Pancreas (tissue), 10 donors: ENCODE measurements at regions not wholly inside any gene's neighbourhood (a gene's known extent, or its start where the extent isn't known, plus 50 kb on each side); places are given as distances from the start of the nearest gene placed in this dataset.

Experiments
- ATAC-seq, 4 donors: fragments of 200-7000 bp; cut with Tn5 transposase; one replicate each; pipeline versions ENCODE4 v1.8.0 to v1.9.1; 2020; ENCODE audit warnings: mild to moderate bottlenecking in 4 of 4, moderate library complexity in 4 of 4
- DNase-seq, 6 donors: peaks; one replicate each; pipeline ENCODE4 v3.0.0-alpha.2; 2020
- FAIRE-seq: peaks from 2 replicates; lab custom pipeline; 2012; peaks lifted over from hg19 to GRCh38; lab: Jason Lieb, UNC
- H3K27ac ChIP-seq, 4 donors: fragments of 200-600 bp; sonication (generic); 1 replicate in 3 of 4; 2 replicates in 1 of 4; pipeline versions ENCODE4 v1.5.0 to v1.8.0; 2020
- H3K27me3 ChIP-seq, 4 donors: fragments of 200-600 bp; one replicate each; pipeline ENCODE4 v1.8.0; 2021
- H3K36me3 ChIP-seq, 3 donors: fragments of 200-600 bp; sonication (generic) in 1 of 3; one replicate each; pipeline versions ENCODE4 v1.5.0 to v1.8.0; 2020 to 2021
- H3K4me1 ChIP-seq, 3 donors: fragments of 200-600 bp; one replicate each; pipeline ENCODE4 v1.8.0; 2021
- H3K4me3 ChIP-seq, 4 donors: fragments of 200-600 bp; sonication (generic) in 2 of 4; one replicate each; pipeline versions ENCODE4 v1.5.0 to v1.8.0; 2020 to 2021
- H3K9me3 ChIP-seq, 4 donors: fragments of 200-600 bp; one replicate each; pipeline ENCODE4 v1.8.0; 2021
- CTCF ChIP-seq, 4 donors: fragments of 200-600 bp; sonication (generic) in 3 of 4; IDR thresholded peaks; one replicate each; pipeline versions ENCODE4 v1.5.0 to v1.8.0; 2021; ENCODE audit warnings: antibody characterized with exemption in 4 of 4
- WGBS, 2 donors: extraction: QIAGEN DNeasy Blood & Tissue Kit; methylation state at CpG; one replicate each; pipeline ENCODE4 v1.1.7; 2013; 5-methylcytosine and 5-hydroxymethylcytosine counted together
- intact Hi-C, 3 donors: fragments of 100-400 bp; cut with DNase I; formaldehyde crosslinking; loops; one replicate each; pipeline versions ENCODE4 v1.11.1 to v1.14.2; 2022
- donor health status: healthy with polysubstance abuse.
- donor health status: DM: no; HTN: no; CAD: no; lungs with moderate emphysema.
- donor health status: DM: no; HTN: no; CAD: no.
- donor health status: control.
- donor health status: control.
- donor health status: Bipolar disorder and iron deficiency.
- donor health status: DM: yes; HTN: yes; CAD: no.
- donor health status: DM: no; HTN: no; CAD: no.
- donor health status: DM: no; HTN: no; CAD: no.
- donor health status: DM: yes; HTN: yes; CAD: no.

GRCh38 chr5:170445936-170446335 lies 56.8 kb upstream of the KCNMB1 start:
- no peak overlapping the region for H3K27ac ChIP-seq
- no peak for ATAC-seq
- no peak for TF ChIP-seq CTCF (IDR thresholded peaks at IDR 0.05)

GRCh38 chr5:170444969-170445505 lies 55.9 kb upstream of the KCNMB1 start:
- 70 to 73% methylated on average over 10 of the region's 10 CpGs for WGBS, 2 donors
- Histone ChIP-seq H3K36me3 (no peaks in the 10 kb centered on the region), H3K9me3 (no peaks in the 10 kb centered on the region), H3K4me1 (no peaks in the 10 kb centered on the region), H3K4me3 (no peak overlapping the region), H3K27me3 (no peaks in the 10 kb centered on the region), H3K27ac (no peak overlapping the region)
- FAIRE-seq (no peak), DNase-seq (no peak), ATAC-seq (no peak)
- intact Hi-C loops = no loop called here
- no peak for TF ChIP-seq CTCF (IDR thresholded peaks at IDR 0.05)

More at GRCh38 chr5:170445936-170446335, 56.8 kb upstream of the KCNMB1 start:
- no peaks in the 10 kb centered on the region for H3K27me3 ChIP-seq
- 61 to 68% methylated on average over 8 of the region's 8 CpGs for WGBS, 2 donors
- FAIRE-seq (no peak), DNase-seq (no peak)
- no peak overlapping the region for H3K4me3 ChIP-seq
- H3K36me3 ChIP-seq = no peaks in the 10 kb centered on the region
- intact Hi-C loops = no loop called here
- no peaks in the 10 kb centered on the region for H3K4me1 ChIP-seq
- no peaks in the 10 kb centered on the region for H3K9me3 ChIP-seq

DNA sequence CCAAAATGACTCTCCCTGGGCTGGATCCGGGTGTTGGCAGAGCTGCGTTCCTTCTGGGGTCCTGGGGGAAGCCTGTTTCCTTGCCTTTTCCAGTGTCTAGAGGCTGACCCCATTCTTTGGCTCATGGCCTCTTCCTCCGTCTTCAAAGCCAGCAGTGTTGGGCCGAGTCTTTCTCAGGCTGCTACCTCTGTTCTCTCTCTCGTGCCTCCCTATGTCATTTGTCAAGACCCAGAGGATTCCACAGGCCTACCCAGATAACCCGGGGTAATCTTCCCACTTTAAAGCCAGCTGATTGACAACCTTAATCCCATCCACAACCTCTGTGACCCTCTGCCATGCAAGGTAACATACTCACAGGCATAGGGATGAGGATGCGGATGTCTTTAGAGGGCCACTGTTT lies 55.0 kb upstream of the KCNMB1 start:
- no peaks in the 10 kb centered on the region for H3K36me3 ChIP-seq
- H3K4me1 ChIP-seq = no peaks in the 10 kb centered on the region
- FAIRE-seq = no peak
- no peak for ATAC-seq
- no peak for TF ChIP-seq CTCF (IDR thresholded peaks at IDR 0.05)
- no peak overlapping the region for H3K4me3 ChIP-seq
- 73 to 85% methylated on average over 7 of the region's 7 CpGs for WGBS, 2 donors
- intact Hi-C loops = no loop called here
- no peaks in the 10 kb centered on the region for H3K27me3 ChIP-seq
- no peak overlapping the region for H3K27ac ChIP-seq
- DNase-seq = no peak
- H3K9me3 ChIP-seq = no peaks in the 10 kb centered on the region

- H3K4me3 ChIP-seq = no peak overlapping the region
- FAIRE-seq (no peak), DNase-seq (no peak)
Observed at GRCh38 chr5:170443624-170444023, 54.5 kb upstream of the KCNMB1 start.

More at GRCh38 chr5:170443624-170444023, 54.5 kb upstream of the KCNMB1 start:
- Histone ChIP-seq H3K27ac (no peak overlapping the region), H3K4me1 (no peaks in the 10 kb centered on the region), H3K27me3 (no peaks in the 10 kb centered on the region), H3K36me3 (no peaks in the 10 kb centered on the region), H3K9me3 (no peaks in the 10 kb centered on the region)
- WGBS, 2 donors = 84 to 85% methylated on average over 2 of the region's 2 CpGs
- TF ChIP-seq CTCF (IDR thresholded peaks at IDR 0.05) = no peak
- intact Hi-C loops = no loop called here
- ATAC-seq = no peak
